ENCODE measurements at regions not wholly inside any gene's neighbourhood (a gene's known extent, or its start where the extent isn't known, plus 50 kb on each side); places are given as distances from the start of the nearest gene placed in this dataset.

DNA sequence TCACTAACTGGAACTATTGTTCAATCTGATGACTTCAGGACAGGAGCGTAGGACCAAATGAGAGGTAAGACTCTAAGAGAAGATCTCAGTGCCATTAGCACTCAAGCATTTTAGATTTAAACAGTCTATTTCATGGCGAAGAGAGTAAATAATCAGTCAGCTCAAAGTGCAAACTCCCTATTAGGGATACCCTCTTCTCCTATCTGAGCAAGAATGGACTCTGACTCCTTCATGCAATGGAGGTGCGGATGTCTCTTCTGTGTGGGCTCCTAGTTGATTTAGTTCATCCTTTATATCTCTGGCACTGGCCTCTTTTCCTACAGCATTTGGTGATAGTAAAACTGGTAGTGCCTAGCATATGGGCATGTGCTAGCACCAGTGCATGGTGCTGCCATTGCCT is 144.6 kb downstream of the SMC2 start:
- peaks cover 6% of the 10 kb centered on the region for H3K9me3 Mint-ChIP-seq (ENCODE audit: insufficient read depth)
- intact Hi-C loops (cut with micrococcal nuclease), result no loop called here
- H3K4me1 Mint-ChIP-seq, result no peaks in the 10 kb centered on the region
- Histone ChIP-seq H3K27ac (ENCODE audit: low read length in 2 of 2) (no peak overlapping the region), H3K9me3 (ENCODE audit: control extremely low read depth in 1 of 3, control insufficient read depth in 2 of 3, insufficient read depth in 1 of 3, low read length in 2 of 3) (peaks cover 0 to 14% (median 0%) of the 10 kb centered on the region in 3 donors), H3K79me2 (ENCODE audit: control insufficient read depth, insufficient read depth, low read length) (no peaks in the 10 kb centered on the region), H3K36me3 (replicated peaks in 1 of 2; ENCODE audit: control extremely low read depth in 1 of 2, control insufficient read depth in 1 of 2, extremely low read depth in 1 of 2, insufficient read depth in 2 of 2, low read length in 1 of 2) (no peaks in the 10 kb centered on the region), H3K9ac (ENCODE audit: low read length) (no peak overlapping the region), H3K4me2 (replicated peaks; ENCODE audit: low read depth, low read length, poor library complexity, severe bottlenecking) (no peak overlapping the region), H2AFZ (ENCODE audit: insufficient read depth, low read depth, low read length, poor library complexity, severe bottlenecking) (no peak overlapping the region), H4K20me1 (ENCODE audit: control insufficient read depth, insufficient read depth, low read length, poor library complexity, severe bottlenecking) (no peaks in the 10 kb centered on the region), H3K27me3 (replicated peaks in 1 of 4; ENCODE audit: control extremely low read depth in 1 of 4, control insufficient read depth in 3 of 4, insufficient read depth in 4 of 4, low read length in 3 of 4) (no peaks in the 10 kb centered on the region), H3K4me1 (ENCODE audit: control insufficient read depth in 2 of 2, insufficient read depth in 2 of 2, low read length in 2 of 2) (no peaks in the 10 kb centered on the region), H3K4me3 (ENCODE audit: control extremely low read depth in 1 of 5, extremely low read depth in 1 of 5, insufficient read depth in 1 of 5, low read depth in 2 of 5, low read length in 4 of 5) (no peak overlapping the region)
- no peak overlapping the region for H3K4me3 Mint-ChIP-seq
- POLR2A ChIA-PET, result no interaction called here
- CTCF ChIA-PET, result no interaction called here
- TF ChIP-seq, protein P1, sequence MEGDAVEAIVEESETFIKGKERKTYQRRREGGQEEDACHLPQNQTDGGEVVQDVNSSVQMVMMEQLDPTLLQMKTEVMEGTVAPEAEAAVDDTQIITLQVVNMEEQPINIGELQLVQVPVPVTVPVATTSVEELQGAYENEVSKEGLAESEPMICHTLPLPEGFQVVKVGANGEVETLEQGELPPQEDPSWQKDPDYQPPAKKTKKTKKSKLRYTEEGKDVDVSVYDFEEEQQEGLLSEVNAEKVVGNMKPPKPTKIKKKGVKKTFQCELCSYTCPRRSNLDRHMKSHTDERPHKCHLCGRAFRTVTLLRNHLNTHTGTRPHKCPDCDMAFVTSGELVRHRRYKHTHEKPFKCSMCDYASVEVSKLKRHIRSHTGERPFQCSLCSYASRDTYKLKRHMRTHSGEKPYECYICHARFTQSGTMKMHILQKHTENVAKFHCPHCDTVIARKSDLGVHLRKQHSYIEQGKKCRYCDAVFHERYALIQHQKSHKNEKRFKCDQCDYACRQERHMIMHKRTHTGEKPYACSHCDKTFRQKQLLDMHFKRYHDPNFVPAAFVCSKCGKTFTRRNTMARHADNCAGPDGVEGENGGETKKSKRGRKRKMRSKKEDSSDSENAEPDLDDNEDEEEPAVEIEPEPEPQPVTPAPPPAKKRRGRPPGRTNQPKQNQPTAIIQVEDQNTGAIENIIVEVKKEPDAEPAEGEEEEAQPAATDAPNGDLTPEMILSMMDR (IDR thresholded peaks at IDR 0.05), result no peak
- H3K27ac Mint-ChIP-seq, result no peak overlapping the region
- 83% methylated on average over 1 of the region's 3 CpGs for WGBS (ENCODE audit: insufficient coverage)
- H3K27me3 Mint-ChIP-seq, result no peaks in the 10 kb centered on the region
- no peak for DNase-seq
- ATAC-seq (ENCODE audit: low read depth), result no peak

- POLR2A ChIA-PET, result no interaction called here
- Histone ChIP-seq H3K9me3 (ENCODE audit: control extremely low read depth in 1 of 3, control insufficient read depth in 2 of 3, insufficient read depth in 1 of 3, low read length in 2 of 3) (peaks cover 0 to under 1% (median 0%) of the 10 kb centered on the region in 3 donors), H3K27ac (ENCODE audit: low read length in 2 of 2) (no peak overlapping the region), H3K4me3 (ENCODE audit: control extremely low read depth in 1 of 5, extremely low read depth in 1 of 5, insufficient read depth in 1 of 5, low read depth in 2 of 5, low read length in 4 of 5) (no peak overlapping the region), H3K9ac (ENCODE audit: low read length) (no peak overlapping the region), H3K79me2 (ENCODE audit: control insufficient read depth, insufficient read depth, low read length) (no peaks in the 10 kb centered on the region), H3K36me3 (replicated peaks in 1 of 2; ENCODE audit: control extremely low read depth in 1 of 2, control insufficient read depth in 1 of 2, extremely low read depth in 1 of 2, insufficient read depth in 2 of 2, low read length in 1 of 2) (no peaks in the 10 kb centered on the region), H2AFZ (ENCODE audit: insufficient read depth, low read depth, low read length, poor library complexity, severe bottlenecking) (no peak overlapping the region), H3K27me3 (replicated peaks in 1 of 4; ENCODE audit: control extremely low read depth in 1 of 4, control insufficient read depth in 3 of 4, insufficient read depth in 4 of 4, low read length in 3 of 4) (no peaks in the 10 kb centered on the region), H3K4me2 (replicated peaks; ENCODE audit: low read depth, low read length, poor library complexity, severe bottlenecking) (no peak overlapping the region), H4K20me1 (ENCODE audit: control insufficient read depth, insufficient read depth, low read length, poor library complexity, severe bottlenecking) (no peaks in the 10 kb centered on the region), H3K4me1 (ENCODE audit: control insufficient read depth in 2 of 2, insufficient read depth in 2 of 2, low read length in 2 of 2) (no peaks in the 10 kb centered on the region)
- ATAC-seq (ENCODE audit: low read depth), result no peak
- 60% methylated on average over 1 of the region's 2 CpGs for whole genome bisulfite sequencing (ENCODE audit: insufficient coverage)
- CTCF ChIA-PET, result no interaction called here
- Mint-ChIP-seq H3K27me3 (no peaks in the 10 kb centered on the region), H3K27ac (no peak overlapping the region), H3K4me3 (no peak overlapping the region), H3K9me3 (ENCODE audit: insufficient read depth) (peaks cover 3% of the 10 kb centered on the region), H3K4me1 (no peaks in the 10 kb centered on the region)
- TF ChIP-seq EZH2 (IDR thresholded peaks at IDR 0.05; ENCODE audit: borderline replicate concordance, insufficient read depth, low read depth, low read length, poor library complexity, severe bottlenecking), result no peak
- TF ChIP-seq, protein P1 (IDR thresholded peaks at IDR 0.05), result no peak
- DNase-seq, result no peak
- intact Hi-C loops (cut with micrococcal nuclease), result no loop called here
Measured at GRCh38 chr9:104240890-104241289, 146.8 kb downstream of the SMC2 start.
